ENCODE measurements at regions not wholly inside any gene's neighbourhood (a gene's known extent, or its start where the extent isn't known, plus 50 kb on each side); places are given as distances from the start of the nearest gene placed in this dataset.

GRCh38 chr14:65349100-65349499 lies 63.4 kb upstream of the FUT8 start:
- TF ChIP-seq SUZ12 (IDR thresholded peaks at IDR 0.05; ENCODE audit: extremely low read depth, insufficient read depth, insufficient read length): no peak
- TF ChIP-seq ZNF274 (IDR thresholded peaks at IDR 0.05; ENCODE audit: low read depth, low read length): no peak
